ENCODE measurements at regions not wholly inside any gene's neighbourhood (a gene's known extent, or its start where the extent isn't known, plus 50 kb on each side); places are given as distances from the start of the nearest gene placed in this dataset.
"Not testable (repeated sequence)": the region's sequence is repeated elsewhere in the genome, so short reads cannot be mapped to it uniquely, and the experiment has no call there.

DNA sequence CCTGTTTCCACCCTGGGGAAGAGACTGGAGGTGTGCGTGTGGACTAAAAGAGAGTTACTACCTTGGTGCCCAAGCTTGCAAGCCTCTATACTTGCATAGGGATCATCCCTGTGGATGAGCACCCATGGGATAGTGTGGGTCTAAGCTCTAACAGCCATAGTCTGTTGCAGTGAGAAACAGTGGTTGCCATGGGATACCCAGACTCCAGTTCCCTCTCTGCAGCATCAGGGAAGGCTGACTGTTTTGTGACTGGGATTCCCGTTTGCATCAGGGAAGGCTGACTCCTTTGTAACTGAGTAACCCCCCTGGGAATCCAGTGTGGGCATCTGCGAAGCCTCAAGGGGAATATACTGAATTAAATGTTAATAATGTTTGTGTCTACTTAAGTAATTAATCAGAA is 196.1 kb downstream of the ZNF621 start:
- in situ Hi-C loops (cut with HindIII; ENCODE audit: low pct_ligation_motif_present, low pct_unique_long_range_greater_than_20kb, low sequenced_read_pairs) = no loop called here
- no peak for DNase-seq

DNA sequence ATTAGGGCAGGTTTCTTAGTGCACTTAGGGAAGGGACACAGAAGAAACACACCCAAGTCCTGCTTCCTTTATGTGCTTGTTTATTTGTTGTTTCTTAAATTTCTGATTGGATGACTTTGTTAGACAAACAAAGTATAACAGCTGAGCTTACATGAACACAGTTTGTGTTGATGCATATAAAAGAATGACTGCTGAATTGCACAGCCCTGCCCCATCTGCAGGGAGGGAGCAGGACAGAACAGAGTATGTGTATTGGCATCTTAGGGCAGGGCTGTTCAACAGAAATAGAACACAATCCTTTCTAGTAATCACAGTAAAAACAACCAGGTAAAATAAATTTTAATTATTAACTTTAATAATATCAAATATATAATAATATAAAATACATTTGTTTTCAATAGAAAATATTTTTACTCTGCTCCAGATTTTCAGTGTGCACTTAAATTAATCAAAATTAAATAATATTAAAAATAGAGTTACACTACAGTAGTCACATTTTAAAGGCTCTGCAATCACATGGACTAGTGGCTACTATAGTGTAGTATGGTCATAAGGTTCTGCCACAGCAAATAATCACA is 198.4 kb downstream of the ZNF621 start:
- DNase-seq = no peak
- in situ Hi-C loops (cut with HindIII; ENCODE audit: low pct_ligation_motif_present, low pct_unique_long_range_greater_than_20kb, low sequenced_read_pairs) = no loop called here

DNA sequence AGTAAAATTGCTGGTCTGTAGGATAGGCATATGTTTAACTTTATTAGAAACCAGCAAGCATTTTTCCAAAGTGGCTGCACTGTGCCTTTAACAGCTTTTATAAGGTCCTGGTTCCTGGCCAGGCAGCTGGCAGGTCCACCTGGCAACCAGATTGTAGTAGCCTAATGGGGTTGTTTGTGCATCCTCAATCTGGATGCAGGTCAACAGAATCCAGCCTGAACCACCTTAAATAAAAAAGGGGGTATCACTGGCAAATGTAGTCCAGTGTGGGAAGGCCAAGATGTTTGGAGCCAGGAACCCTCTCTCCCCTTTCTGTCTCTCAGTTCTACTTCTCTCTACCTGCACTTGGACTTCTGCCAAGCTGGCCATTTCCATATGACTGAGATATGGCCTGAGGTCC is 200.3 kb downstream of the ZNF621 start:
- in situ Hi-C loops (cut with HindIII; ENCODE audit: low pct_ligation_motif_present, low pct_unique_long_range_greater_than_20kb, low sequenced_read_pairs) = no loop called here
- no peak for DNase-seq

DNA sequence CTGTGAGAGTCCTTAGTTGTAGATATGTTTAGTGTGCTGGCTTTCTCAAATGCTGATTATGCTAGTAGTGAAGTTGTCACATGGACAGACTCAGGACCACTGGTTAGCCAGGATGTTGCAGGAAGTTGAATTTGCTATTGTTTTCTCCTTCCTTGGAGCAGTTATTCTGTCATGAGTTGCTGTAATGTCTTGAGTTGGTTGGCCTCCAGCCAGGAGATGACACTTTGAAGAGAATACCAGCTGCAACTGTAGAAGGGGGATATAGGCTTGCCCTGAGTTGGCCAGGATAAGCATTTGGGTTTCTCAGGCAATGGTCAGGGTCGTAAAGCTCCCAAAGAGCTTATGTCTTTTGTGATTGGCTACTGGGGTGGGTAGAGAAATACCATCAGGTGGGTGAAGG is 206.7 kb downstream of the ZNF621 start:
- in situ Hi-C loops (cut with HindIII; ENCODE audit: low pct_ligation_motif_present, low pct_unique_long_range_greater_than_20kb, low sequenced_read_pairs) = no loop called here
- DNase-seq = no peak

DNA sequence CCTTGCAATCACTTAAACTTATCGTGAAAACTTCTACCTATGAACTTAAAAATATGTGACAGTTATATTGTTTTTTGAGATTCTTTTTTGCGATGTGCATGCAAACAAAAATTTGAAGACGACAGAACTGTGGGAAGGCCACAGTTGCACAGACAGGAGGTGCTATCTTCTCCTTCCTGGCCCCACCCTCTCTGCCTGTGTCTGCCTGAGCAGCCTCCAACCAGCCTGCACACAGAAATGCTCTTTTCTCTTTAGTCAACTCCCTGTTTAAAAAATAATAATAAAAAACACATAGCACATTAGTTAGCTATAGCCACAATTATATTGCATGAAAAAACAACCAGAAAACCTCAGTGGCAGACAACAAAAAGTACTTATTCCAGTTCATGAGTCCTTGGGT is 212.2 kb downstream of the ZNF621 start:
- in situ Hi-C loops (cut with HindIII; ENCODE audit: low pct_ligation_motif_present, low pct_unique_long_range_greater_than_20kb, low sequenced_read_pairs) = no loop called here
- DNase-seq = no peak

DNA sequence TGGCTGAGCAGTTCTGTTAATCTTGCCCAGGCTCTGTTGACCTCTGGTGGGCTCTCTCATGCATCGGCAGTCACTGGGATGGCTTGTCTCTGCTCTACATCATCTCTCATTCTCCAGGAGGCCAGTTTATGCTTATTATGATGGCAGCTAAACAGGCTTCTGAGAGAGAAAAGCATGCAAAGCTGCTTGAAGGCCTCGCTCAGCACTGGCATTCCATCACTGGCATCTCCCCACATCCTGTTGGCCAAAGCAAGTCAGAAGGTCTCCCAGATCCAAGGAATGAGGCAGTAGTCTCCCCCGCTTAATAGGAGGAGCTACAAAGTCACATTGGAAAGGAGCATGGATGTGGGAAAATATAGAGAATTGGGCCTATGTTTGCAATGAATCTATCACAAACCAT is 212.6 kb downstream of the ZNF621 start:
- DNase-seq = no peak
- in situ Hi-C loops (cut with HindIII; ENCODE audit: low pct_ligation_motif_present, low pct_unique_long_range_greater_than_20kb, low sequenced_read_pairs) = no loop called here

DNA sequence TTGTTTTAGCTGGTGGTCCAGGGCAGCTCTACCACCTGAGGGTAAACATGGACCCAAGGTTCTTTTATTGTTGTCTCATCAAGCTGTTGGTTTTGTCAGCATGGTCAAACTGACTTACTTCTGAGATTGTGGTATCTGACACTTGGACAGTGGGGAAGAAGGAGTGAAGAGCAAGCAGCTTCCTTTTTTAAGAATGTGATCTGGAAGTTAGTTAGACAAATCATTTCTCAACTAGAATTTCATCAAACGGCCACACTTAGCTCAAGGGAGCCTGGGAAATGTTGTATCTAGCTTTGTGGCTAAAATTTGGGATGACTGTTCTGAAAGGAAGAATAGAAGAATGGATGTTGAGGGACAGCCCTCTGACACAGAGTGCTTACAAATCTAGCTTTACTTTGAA is 215.2 kb downstream of the ZNF621 start:
- DNase-seq = no peak
- in situ Hi-C loops (cut with HindIII; ENCODE audit: low pct_ligation_motif_present, low pct_unique_long_range_greater_than_20kb, low sequenced_read_pairs) = no loop called here

DNA sequence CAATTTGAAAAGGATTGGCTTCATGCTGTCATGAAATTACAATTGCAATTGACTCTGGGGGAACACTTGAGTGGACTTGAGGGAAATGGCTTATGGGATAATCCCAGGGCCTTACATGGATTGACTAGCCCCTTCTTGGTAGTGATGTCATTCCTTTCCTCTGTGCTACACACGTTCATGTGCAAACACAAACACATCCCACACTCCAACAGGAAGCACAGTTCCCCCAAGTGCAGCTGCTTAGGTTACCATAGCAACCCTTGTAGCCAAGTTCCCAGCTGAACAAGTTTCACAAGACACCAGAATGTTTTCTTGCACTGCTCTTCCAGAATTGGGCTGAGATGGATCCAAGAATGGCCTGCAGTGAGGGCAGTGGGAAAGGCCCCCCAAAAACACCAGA is 217.0 kb downstream of the ZNF621 start:
- in situ Hi-C loops (cut with HindIII; ENCODE audit: low pct_ligation_motif_present, low pct_unique_long_range_greater_than_20kb, low sequenced_read_pairs) = no loop called here
- DNase-seq = no peak

DNA sequence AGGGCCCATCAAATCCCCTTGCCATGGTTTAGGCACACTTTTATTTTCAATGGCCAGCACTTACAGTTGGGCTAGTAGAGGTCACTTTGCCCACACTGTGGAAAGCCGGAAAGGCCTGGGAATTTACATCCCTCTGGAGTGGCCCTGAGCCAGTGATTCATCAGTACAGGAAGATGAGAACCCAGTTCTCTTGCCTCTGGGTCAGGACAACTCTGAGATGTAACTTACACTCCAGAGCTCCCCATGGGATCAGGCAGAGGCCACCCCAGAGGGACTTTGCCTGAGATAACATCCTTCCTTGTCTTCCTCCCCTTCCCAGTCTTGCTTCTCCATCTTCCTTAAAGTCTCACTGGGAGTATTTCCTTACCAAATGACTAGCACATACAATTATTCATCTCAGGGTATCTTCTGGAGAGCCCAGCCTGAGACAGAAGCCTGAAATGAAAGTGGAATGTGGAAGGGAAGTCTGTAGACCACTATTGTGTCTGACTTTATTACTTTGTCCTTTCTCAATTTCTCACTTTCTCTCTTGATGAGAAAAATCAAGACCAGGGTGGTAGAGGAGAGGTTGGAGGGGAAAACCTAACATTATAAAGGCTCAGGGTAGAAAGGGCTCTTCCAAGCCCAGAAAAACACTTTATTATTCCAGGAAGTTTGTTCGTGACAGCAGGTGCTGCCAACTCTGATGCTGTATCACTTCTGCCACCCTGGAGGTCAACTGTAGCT is 220.8 kb downstream of the ZNF621 start:
- in situ Hi-C loops (cut with HindIII; ENCODE audit: low pct_ligation_motif_present, low pct_unique_long_range_greater_than_20kb, low sequenced_read_pairs) = no loop called here

DNA sequence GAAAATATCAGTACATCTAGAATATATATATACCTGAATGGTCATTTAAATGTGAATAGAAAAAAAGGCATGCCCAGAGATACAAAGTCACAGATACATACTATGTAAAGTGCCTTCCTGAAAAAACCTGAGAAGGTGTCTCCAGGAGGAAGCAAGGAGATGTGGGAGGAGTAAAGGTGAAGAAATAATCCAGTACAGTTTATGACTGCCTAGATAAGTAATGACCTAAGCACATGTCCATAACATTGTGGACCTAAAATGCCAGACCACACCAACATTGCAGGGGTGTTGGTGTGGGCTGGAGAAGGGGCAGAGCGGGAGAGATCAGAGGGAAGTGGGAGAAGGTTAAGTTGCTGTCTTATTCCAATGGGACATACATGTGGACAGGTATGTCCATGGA is 226.9 kb downstream of the ZNF621 start:
- in situ Hi-C loops (cut with HindIII; ENCODE audit: low pct_ligation_motif_present, low pct_unique_long_range_greater_than_20kb, low sequenced_read_pairs) = no loop called here
- DNase-seq = no peak

More for the DNA sequence above, 220.8 kb downstream of the ZNF621 start:
- DNase-seq = no peak

DNA sequence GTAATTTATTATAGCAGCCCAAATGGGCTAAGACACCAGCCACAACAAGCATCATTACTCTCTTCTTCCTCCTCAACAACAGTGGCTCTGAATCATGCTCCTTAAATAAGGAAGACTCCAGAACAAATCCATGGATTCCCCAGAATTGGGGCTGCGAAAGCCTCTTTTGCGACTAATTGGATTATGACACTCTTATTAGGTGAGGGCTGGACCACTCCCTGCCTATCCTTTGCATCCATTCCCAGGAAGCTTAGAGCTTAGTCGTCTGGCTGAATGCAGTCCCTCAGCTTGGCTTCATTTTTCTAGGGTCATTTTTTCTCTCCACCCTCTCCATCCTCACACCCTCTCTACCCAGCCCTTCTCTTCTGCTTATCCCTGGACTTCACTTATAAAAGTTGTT is 227.7 kb downstream of the ZNF621 start:
- in situ Hi-C loops (cut with HindIII; ENCODE audit: low pct_ligation_motif_present, low pct_unique_long_range_greater_than_20kb, low sequenced_read_pairs) = no loop called here
- DNase-seq = no peak

DNA sequence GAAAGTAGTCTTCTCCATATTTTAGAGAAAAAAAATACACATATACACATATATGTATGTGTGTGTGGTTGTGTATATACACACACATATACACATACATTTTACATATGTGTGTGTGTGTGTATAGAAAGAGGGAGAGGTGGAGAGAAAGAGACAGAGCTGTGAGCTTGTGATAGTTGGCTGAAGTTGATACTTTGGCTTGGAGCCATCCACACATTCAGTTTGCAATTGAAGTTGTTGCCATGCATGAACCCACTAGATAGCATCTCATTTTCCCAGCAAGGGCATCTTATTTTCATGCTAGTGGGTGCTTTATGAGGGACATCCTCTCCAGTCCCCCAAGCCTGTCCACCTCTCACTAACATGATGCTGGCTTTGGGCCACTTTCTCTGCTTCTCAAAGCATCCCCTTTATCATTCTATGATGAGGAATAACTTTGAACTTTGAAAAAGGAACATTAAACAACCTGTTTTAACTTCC is 228.6 kb downstream of the ZNF621 start:
- in situ Hi-C loops (cut with HindIII; ENCODE audit: low pct_ligation_motif_present, low pct_unique_long_range_greater_than_20kb, low sequenced_read_pairs) = no loop called here
- DNase-seq = no peak

DNA sequence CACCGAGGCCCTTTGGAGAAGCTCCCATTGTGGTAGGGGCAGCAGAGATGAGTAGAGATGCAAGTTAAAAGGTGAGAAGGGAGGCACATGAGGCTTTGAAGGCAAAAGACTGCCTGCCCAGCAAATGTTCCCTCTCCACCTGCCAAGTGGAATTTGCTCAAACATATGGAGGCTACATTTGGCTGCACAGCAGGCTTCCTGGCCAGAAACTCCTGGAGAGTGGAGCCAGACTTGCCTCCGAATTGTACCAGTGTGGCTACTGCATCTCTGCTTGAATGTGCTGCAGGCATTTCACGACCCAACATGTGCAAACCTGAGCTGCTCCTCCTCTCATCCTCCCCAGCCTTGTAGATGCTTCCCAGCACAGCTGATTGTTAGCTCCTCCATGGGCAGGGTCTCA is 229.2 kb downstream of the ZNF621 start:
- in situ Hi-C loops (cut with HindIII; ENCODE audit: low pct_ligation_motif_present, low pct_unique_long_range_greater_than_20kb, low sequenced_read_pairs) = no loop called here
- DNase-seq = no peak

DNA sequence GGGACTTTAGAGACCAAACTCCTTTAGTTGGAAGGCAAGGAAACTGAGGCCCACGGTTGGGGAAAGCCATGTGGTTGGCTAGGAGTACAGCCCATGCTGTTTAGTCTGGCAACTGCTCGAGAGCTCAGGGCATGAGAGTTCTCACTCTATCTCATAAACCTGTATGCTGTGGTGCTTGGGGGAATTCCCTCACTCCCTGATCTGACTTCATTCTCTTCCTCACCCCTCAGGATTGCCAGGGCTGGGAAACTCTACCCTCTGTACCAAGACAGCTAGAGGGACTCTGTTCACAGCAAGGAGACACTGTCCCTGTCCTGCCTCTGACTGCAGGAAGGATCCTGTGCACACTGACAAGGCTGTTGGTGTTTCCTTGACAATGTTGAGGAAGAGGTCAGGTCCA is 230.2 kb downstream of the ZNF621 start:
- DNase-seq = no peak
- in situ Hi-C loops (cut with HindIII; ENCODE audit: low pct_ligation_motif_present, low pct_unique_long_range_greater_than_20kb, low sequenced_read_pairs) = no loop called here

DNA sequence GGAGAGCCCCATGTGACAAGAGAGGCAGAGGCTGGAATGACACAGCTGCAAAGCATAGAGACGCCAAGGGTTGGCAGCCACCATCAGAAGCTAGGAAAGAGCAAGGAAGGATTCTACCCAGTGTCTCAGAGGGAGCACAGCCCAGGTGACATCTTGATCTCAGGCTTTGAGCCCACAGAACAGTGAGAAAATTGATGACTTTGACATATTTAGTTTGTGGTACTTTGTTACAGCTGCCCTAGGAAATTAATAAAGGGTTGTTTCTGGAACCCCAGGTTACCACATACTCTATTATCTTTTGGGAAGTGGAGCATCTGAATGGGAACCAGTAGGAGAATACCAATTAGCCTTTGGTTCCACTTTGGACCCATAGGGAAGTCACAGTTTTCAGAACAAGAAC is 231.7 kb downstream of the ZNF621 start:
- no peak for DNase-seq
- in situ Hi-C loops (cut with HindIII; ENCODE audit: low pct_ligation_motif_present, low pct_unique_long_range_greater_than_20kb, low sequenced_read_pairs) = no loop called here

DNA sequence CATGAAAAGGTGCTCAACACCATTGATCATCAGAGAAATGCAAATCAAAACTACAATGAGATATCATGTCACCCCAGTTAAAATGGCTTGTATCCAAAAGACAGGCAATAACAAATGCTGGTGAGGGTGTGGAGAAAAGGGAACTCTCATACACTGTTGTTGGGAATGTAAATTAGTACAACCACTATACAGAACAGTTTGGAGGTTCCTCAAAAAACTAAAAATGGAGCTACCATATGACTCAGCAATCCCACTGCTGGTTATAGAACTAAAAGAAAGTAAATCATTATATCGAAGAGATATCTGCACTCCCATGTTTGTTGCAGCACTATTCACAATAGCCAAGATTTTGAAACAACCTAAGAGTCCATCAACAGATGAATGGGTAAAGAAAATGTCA is 238.0 kb downstream of the ZNF621 start:
- DNase-seq; in situ Hi-C loops (cut with HindIII; ENCODE audit: low pct_ligation_motif_present, low pct_unique_long_range_greater_than_20kb, low sequenced_read_pairs): not testable (repeated sequence)

DNA sequence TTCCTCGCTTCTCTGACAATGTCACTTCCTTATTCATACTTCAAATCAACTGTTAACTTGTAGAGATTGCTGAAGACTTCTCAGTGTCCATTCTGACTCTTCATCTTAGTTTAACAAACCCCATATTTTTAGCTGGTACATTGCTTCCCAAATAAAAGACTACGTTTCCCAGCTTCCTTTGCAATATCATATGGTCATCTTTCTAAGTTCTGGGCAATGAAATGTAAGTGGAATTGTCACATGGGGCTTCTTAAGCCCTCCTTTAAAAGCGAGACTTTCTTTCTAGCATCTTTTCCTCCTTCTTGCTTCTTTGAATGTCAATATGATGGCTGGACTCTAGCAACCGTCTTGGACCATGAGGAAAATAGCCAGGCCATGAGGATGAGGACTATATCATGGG is 239.0 kb downstream of the ZNF621 start:
- in situ Hi-C loops (cut with HindIII; ENCODE audit: low pct_ligation_motif_present, low pct_unique_long_range_greater_than_20kb, low sequenced_read_pairs) = no loop called here
- DNase-seq = no peak

DNA sequence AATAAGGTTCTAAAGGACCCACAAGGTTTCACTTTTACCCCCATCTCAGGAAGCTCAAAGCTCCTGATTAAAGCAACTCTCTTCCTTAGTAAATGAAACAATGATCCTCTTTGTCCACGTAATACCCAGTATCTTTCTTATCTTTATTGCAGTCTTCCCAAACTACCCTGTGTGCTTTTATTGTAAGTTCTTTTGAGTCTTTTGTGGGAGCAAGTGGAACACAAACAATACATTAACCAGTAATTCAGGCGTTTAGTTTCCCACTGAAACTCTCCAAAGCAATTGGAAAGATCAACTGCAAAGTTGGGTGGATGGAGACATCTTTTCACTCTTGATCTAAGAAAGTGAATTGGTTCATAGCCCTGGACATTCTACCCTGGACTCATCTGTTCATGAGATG is 240.0 kb downstream of the ZNF621 start:
- DNase-seq = no peak
- in situ Hi-C loops (cut with HindIII; ENCODE audit: low pct_ligation_motif_present, low pct_unique_long_range_greater_than_20kb, low sequenced_read_pairs) = no loop called here

DNA sequence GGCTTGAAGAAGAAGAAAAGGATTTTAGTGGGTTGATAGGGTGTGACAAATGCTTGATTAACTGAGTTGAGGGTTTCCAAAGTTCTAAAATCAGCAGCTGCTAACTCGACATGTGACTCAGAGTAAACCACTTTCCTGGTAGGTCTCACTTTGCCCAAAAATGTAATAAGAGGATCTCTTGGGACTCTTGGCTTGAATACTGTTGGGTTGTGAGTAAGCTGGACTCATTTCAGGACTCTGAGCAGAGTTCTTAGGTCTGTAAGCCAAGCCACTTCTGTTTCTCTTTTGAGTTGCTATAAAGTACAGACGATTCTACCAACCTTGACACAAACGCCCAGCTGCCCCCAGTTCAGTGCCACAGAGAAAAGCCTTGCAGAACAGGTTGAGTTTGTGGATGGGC is 241.1 kb downstream of the ZNF621 start:
- in situ Hi-C loops (cut with HindIII; ENCODE audit: low pct_ligation_motif_present, low pct_unique_long_range_greater_than_20kb, low sequenced_read_pairs) = no loop called here

DNA sequence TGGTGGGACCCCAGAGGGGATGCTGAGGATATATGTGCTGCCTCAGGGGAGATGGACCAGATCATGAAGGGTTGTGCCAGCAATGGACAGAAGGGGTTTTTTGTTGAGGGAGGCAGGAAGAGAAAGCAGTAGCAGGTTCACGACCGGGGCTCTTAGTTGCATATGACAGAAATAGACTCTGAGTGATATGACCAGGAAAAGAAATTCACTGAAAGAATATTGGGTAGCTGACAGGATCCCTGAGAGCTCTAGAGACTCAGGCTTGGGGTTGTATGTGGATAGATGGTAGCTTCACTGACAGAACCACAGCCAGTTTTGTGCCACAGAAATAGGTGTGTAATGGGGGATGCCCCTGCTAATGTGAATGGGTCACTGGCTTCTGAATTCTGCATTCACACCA is 241.6 kb downstream of the ZNF621 start:
- DNase-seq = no peak
- in situ Hi-C loops (cut with HindIII; ENCODE audit: low pct_ligation_motif_present, low pct_unique_long_range_greater_than_20kb, low sequenced_read_pairs) = no loop called here

More for the DNA sequence above, 241.1 kb downstream of the ZNF621 start:
- no peak for DNase-seq

All from ACHN (cell line).